ENCODE measurements at regions not wholly inside any gene's neighbourhood (a gene's known extent, or its start where the extent isn't known, plus 50 kb on each side); places are given as distances from the start of the nearest gene placed in this dataset.

- TF ChIP-seq, protein P1, sequence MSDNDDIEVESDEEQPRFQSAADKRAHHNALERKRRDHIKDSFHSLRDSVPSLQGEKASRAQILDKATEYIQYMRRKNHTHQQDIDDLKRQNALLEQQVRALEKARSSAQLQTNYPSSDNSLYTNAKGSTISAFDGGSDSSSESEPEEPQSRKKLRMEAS (CRISPR knock-in tag; IDR thresholded peaks at IDR 0.05), result no peak
- no peak for TF ChIP-seq USF1 (CRISPR knock-in tag; IDR thresholded peaks at IDR 0.05)
- TF ChIP-seq CTCF (IDR thresholded peaks at IDR 0.05), result no peak
- TF ChIP-seq, protein P2, sequence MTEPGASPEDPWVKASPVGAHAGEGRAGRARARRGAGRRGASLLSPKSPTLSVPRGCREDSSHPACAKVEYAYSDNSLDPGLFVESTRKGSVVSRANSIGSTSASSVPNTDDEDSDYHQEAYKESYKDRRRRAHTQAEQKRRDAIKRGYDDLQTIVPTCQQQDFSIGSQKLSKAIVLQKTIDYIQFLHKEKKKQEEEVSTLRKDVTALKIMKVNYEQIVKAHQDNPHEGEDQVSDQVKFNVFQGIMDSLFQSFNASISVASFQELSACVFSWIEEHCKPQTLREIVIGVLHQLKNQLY (CRISPR knock-in tag; IDR thresholded peaks at IDR 0.05), result no peak
- no peak for TF ChIP-seq ZNF512 (CRISPR knock-in tag; IDR thresholded peaks at IDR 0.05; ENCODE audit: borderline replicate concordance)
- no peak for TF ChIP-seq CBFB (CRISPR knock-in tag; IDR thresholded peaks at IDR 0.05; ENCODE audit: low read depth)
- TF ChIP-seq GRHL2 (CRISPR knock-in tag; IDR thresholded peaks at IDR 0.05; ENCODE audit: insufficient replicate concordance, severe bottlenecking), result no peak
- TF ChIP-seq E2F1 (CRISPR knock-in tag; IDR thresholded peaks at IDR 0.05), result no peak
These were observed 87.7 kb downstream of the TMPRSS5 start for GRCh38 chr11:113618360-113618759.
